ENCODE measurements at regions not wholly inside any gene's neighbourhood (a gene's known extent, or its start where the extent isn't known, plus 50 kb on each side); places are given as distances from the start of the nearest gene placed in this dataset.

- no peak for TF ChIP-seq CTCF (IDR thresholded peaks at IDR 0.05)
- no peak for DNase-seq (ENCODE audit: low spot score)
- Histone ChIP-seq H3K4me3 (no peak overlapping the region), H3K9me3 (no peaks in the 10 kb centered on the region), H3K4me1 (no peaks in the 10 kb centered on the region), H3K27me3 (no peaks in the 10 kb centered on the region), H3K36me3 (no peaks in the 10 kb centered on the region), H3K27ac (no peak overlapping the region)
Observed at GRCh38 chr17:5898406-5898805, 171.8 kb upstream of the WSCD1 start.

- no peaks in the 10 kb centered on the region for H3K36me3 ChIP-seq
- no peak for DNase-seq (ENCODE audit: low spot score)
- no peaks in the 10 kb centered on the region for H3K4me1 ChIP-seq
- H3K27me3 ChIP-seq, result no peaks in the 10 kb centered on the region
- H3K27ac ChIP-seq, result no peak overlapping the region
- no peak overlapping the region for H3K4me3 ChIP-seq
- H3K9me3 ChIP-seq, result peaks cover 0 to 8% of the 10 kb centered on the region in 2 donors
- no peak for TF ChIP-seq CTCF (IDR thresholded peaks at IDR 0.05)
Observed at GRCh38 chr17:5899496-5900195, 170.5 kb upstream of the WSCD1 start.

- Histone ChIP-seq H3K9me3 (peaks cover 0 to 8% of the 10 kb centered on the region in 2 donors), H3K36me3 (no peaks in the 10 kb centered on the region), H3K4me1 (no peaks in the 10 kb centered on the region), H3K27me3 (no peaks in the 10 kb centered on the region), H3K4me3 (no peak overlapping the region), H3K27ac (no peak overlapping the region)
- no peak for DNase-seq (ENCODE audit: low spot score)
- no peak for TF ChIP-seq CTCF (IDR thresholded peaks at IDR 0.05)
Observed at GRCh38 chr17:5901731-5902130, 168.4 kb upstream of the WSCD1 start.

GRCh38 chr17:5902181-5903140 is 167.7 kb upstream of the WSCD1 start:
- H3K27me3 ChIP-seq, result no peaks in the 10 kb centered on the region
- peaks cover 0 to 8% of the 10 kb centered on the region in 2 donors for H3K9me3 ChIP-seq
- no peak for DNase-seq (ENCODE audit: low spot score)
- no peaks in the 10 kb centered on the region for H3K36me3 ChIP-seq
- no peak for TF ChIP-seq CTCF (IDR thresholded peaks at IDR 0.05)
- no peak overlapping the region for H3K27ac ChIP-seq
- H3K4me1 ChIP-seq, result no peaks in the 10 kb centered on the region
- no peak overlapping the region for H3K4me3 ChIP-seq

GRCh38 chr17:5911919-5912318 is 158.3 kb upstream of the WSCD1 start:
- H3K4me3 ChIP-seq, result no peak overlapping the region
- H3K36me3 ChIP-seq, result no peaks in the 10 kb centered on the region
- DNase-seq (ENCODE audit: low spot score), result no peak
- H3K4me1 ChIP-seq, result no peaks in the 10 kb centered on the region
- H3K9me3 ChIP-seq, result no peaks in the 10 kb centered on the region
- no peak for TF ChIP-seq CTCF (IDR thresholded peaks at IDR 0.05)
- no peaks in the 10 kb centered on the region for H3K27me3 ChIP-seq
- H3K27ac ChIP-seq, result no peak overlapping the region

Data from right atrium auricular region (tissue), 2 donors.